IPS-15b (cell line): ENCODE measurements at regions not wholly inside any gene's neighbourhood (a gene's known extent, or its start where the extent isn't known, plus 50 kb on each side); places are given as distances from the start of the nearest gene placed in this dataset.
"Not testable (repeated sequence)": the region's sequence is repeated elsewhere in the genome, so short reads cannot be mapped to it uniquely, and the experiment has no call there.

ENCODE experiments used
- H3K27me3 ChIP-seq: one replicate; pipeline ENCODE4 v1.6.1; 2013; ENCODE audit warnings: low read length; ENCODE audit not compliant: control insufficient read depth, insufficient read depth
- H3K36me3 ChIP-seq: one replicate; pipeline ENCODE4 v1.6.1; 2013; ENCODE audit warnings: low read length; ENCODE audit not compliant: control insufficient read depth, insufficient read depth
- H3K4me1 ChIP-seq: one replicate; pipeline ENCODE4 v1.6.1; 2013; ENCODE audit warnings: mild to moderate bottlenecking, low read length; ENCODE audit not compliant: control insufficient read depth, insufficient read depth
- H3K4me3 ChIP-seq: one replicate; pipeline ENCODE4 v1.5.1; 2013; ENCODE audit warnings: low read depth, low read length
- H3K9ac ChIP-seq: one replicate; pipeline ENCODE4 v1.6.1; 2013; ENCODE audit warnings: low read depth, mild to moderate bottlenecking, low read length
- H3K9me3 ChIP-seq: one replicate; pipeline ENCODE4 v1.6.1; 2013; ENCODE audit warnings: mild to moderate bottlenecking, low read length; ENCODE audit not compliant: control insufficient read depth, insufficient read depth

- H3K9me3 ChIP-seq, H3K4me1 ChIP-seq, H3K9ac ChIP-seq, H3K27me3 ChIP-seq, H3K4me3 ChIP-seq, H3K36me3 ChIP-seq: not testable (repeated sequence)
Measured at GRCh38 chr7:35853194-35853593, 52.3 kb downstream of the SEPTIN7 start.

GRCh38 chr7:35854311-35854710, 53.5 kb downstream of the SEPTIN7 start:
- Histone ChIP-seq H3K36me3 (no peaks in the 10 kb centered on the region), H3K4me3 (no peak overlapping the region), H3K4me1 (no peaks in the 10 kb centered on the region), H3K9me3 (no peaks in the 10 kb centered on the region), H3K9ac (no peak overlapping the region), H3K27me3 (no peaks in the 10 kb centered on the region)

- H3K36me3 ChIP-seq: no peaks in the 10 kb centered on the region
- H3K9ac ChIP-seq: no peak overlapping the region
- H3K9me3 ChIP-seq: no peaks in the 10 kb centered on the region
- H3K27me3 ChIP-seq: no peaks in the 10 kb centered on the region
- no peaks in the 10 kb centered on the region for H3K4me1 ChIP-seq
- no peak overlapping the region for H3K4me3 ChIP-seq
Measured at GRCh38 chr7:35856175-35856574, 55.3 kb downstream of the SEPTIN7 start.

GRCh38 chr7:35860664-35861063, 59.8 kb downstream of the SEPTIN7 start:
- no peaks in the 10 kb centered on the region for H3K9me3 ChIP-seq
- H3K4me3 ChIP-seq: no peak overlapping the region
- no peak overlapping the region for H3K9ac ChIP-seq
- no peaks in the 10 kb centered on the region for H3K4me1 ChIP-seq
- no peaks in the 10 kb centered on the region for H3K36me3 ChIP-seq
- H3K27me3 ChIP-seq: no peaks in the 10 kb centered on the region

GRCh38 chr7:35865287-35865686, 64.4 kb downstream of the SEPTIN7 start:
- H3K36me3 ChIP-seq: no peaks in the 10 kb centered on the region
- no peak overlapping the region for H3K4me3 ChIP-seq
- H3K27me3 ChIP-seq: no peaks in the 10 kb centered on the region
- H3K9ac ChIP-seq: no peak overlapping the region
- H3K9me3 ChIP-seq: no peaks in the 10 kb centered on the region
- H3K4me1 ChIP-seq: no peaks in the 10 kb centered on the region

GRCh38 chr7:35866186-35866585, 65.3 kb downstream of the SEPTIN7 start:
- Histone ChIP-seq H3K36me3 (no peaks in the 10 kb centered on the region), H3K9me3 (no peaks in the 10 kb centered on the region), H3K4me3 (no peak overlapping the region), H3K9ac (no peak overlapping the region), H3K27me3 (no peaks in the 10 kb centered on the region), H3K4me1 (no peaks in the 10 kb centered on the region)

GRCh38 chr7:35869117-35869516, 68.3 kb downstream of the SEPTIN7 start:
- not testable (repeated sequence) for H3K9ac ChIP-seq, H3K4me3 ChIP-seq, H3K36me3 ChIP-seq, H3K27me3 ChIP-seq, H3K4me1 ChIP-seq, H3K9me3 ChIP-seq

- Histone ChIP-seq H3K36me3 (no peaks in the 10 kb centered on the region), H3K4me3 (no peak overlapping the region), H3K27me3 (no peaks in the 10 kb centered on the region), H3K9me3 (no peaks in the 10 kb centered on the region), H3K9ac (no peak overlapping the region), H3K4me1 (peaks cover 3% of the 10 kb centered on the region)
Measured at GRCh38 chr7:35869810-35870209, 69.0 kb downstream of the SEPTIN7 start.

- peaks cover 3% of the 10 kb centered on the region for H3K4me1 ChIP-seq
- no peak overlapping the region for H3K4me3 ChIP-seq
- H3K27me3 ChIP-seq: no peaks in the 10 kb centered on the region
- H3K9me3 ChIP-seq: no peaks in the 10 kb centered on the region
- H3K9ac ChIP-seq: no peak overlapping the region
- H3K36me3 ChIP-seq: no peaks in the 10 kb centered on the region
Measured at GRCh38 chr7:35871856-35872255, 71.0 kb downstream of the SEPTIN7 start.

- no peak overlapping the region for H3K9ac ChIP-seq
- peaks cover 3% of the 10 kb centered on the region for H3K4me1 ChIP-seq
- H3K9me3 ChIP-seq: no peaks in the 10 kb centered on the region
- no peaks in the 10 kb centered on the region for H3K27me3 ChIP-seq
- H3K36me3 ChIP-seq: no peaks in the 10 kb centered on the region
- no peak overlapping the region for H3K4me3 ChIP-seq
Measured at GRCh38 chr7:35874886-35875285, 74.0 kb downstream of the SEPTIN7 start.

GRCh38 chr7:35875292-35875691, 74.4 kb downstream of the SEPTIN7 start:
- Histone ChIP-seq H3K36me3 (no peaks in the 10 kb centered on the region), H3K9me3 (no peaks in the 10 kb centered on the region), H3K27me3 (no peaks in the 10 kb centered on the region), H3K4me3 (no peak overlapping the region), H3K4me1 (peaks cover 3% of the 10 kb centered on the region), H3K9ac (no peak overlapping the region)

- Histone ChIP-seq H3K9ac (no peak overlapping the region), H3K4me1 (no peaks in the 10 kb centered on the region), H3K9me3 (no peaks in the 10 kb centered on the region), H3K27me3 (no peaks in the 10 kb centered on the region), H3K4me3 (no peak overlapping the region), H3K36me3 (no peaks in the 10 kb centered on the region)
Measured at GRCh38 chr7:35878351-35878750, 77.5 kb downstream of the SEPTIN7 start.

- H3K4me1 ChIP-seq, H3K27me3 ChIP-seq, H3K9me3 ChIP-seq, H3K36me3 ChIP-seq, H3K9ac ChIP-seq, H3K4me3 ChIP-seq: not testable (repeated sequence)
Measured at GRCh38 chr7:35887430-35887829, 86.6 kb downstream of the SEPTIN7 start.
